ENCODE measurements at regions not wholly inside any gene's neighbourhood (a gene's known extent, or its start where the extent isn't known, plus 50 kb on each side); places are given as distances from the start of the nearest gene placed in this dataset.

GRCh38 chr6:92169506-92169905 is 1249.9 kb downstream of the EPHA7 start:
- Histone ChIP-seq H3K27me3 (replicated peaks; ENCODE audit: control insufficient read depth, insufficient read depth, low read length) (no peaks in the 10 kb centered on the region), H3K4me3 (replicated peaks; ENCODE audit: low read depth, low read length) (no peak overlapping the region), H3K36me3 (ENCODE audit: control insufficient read depth, insufficient read depth, low read length) (no peaks in the 10 kb centered on the region)
- TF ChIP-seq, protein P1, sequence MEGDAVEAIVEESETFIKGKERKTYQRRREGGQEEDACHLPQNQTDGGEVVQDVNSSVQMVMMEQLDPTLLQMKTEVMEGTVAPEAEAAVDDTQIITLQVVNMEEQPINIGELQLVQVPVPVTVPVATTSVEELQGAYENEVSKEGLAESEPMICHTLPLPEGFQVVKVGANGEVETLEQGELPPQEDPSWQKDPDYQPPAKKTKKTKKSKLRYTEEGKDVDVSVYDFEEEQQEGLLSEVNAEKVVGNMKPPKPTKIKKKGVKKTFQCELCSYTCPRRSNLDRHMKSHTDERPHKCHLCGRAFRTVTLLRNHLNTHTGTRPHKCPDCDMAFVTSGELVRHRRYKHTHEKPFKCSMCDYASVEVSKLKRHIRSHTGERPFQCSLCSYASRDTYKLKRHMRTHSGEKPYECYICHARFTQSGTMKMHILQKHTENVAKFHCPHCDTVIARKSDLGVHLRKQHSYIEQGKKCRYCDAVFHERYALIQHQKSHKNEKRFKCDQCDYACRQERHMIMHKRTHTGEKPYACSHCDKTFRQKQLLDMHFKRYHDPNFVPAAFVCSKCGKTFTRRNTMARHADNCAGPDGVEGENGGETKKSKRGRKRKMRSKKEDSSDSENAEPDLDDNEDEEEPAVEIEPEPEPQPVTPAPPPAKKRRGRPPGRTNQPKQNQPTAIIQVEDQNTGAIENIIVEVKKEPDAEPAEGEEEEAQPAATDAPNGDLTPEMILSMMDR (IDR thresholded peaks at IDR 0.05; ENCODE audit: insufficient read depth, low read length, poor library complexity, severe bottlenecking): no peak
- DNase-seq (ENCODE audit: extremely low read depth, insufficient read length): no peak

- no peaks in the 10 kb centered on the region for H3K27me3 ChIP-seq (replicated peaks; ENCODE audit: control insufficient read depth, insufficient read depth, low read length)
These were observed 1252.7 kb downstream of the EPHA7 start for GRCh38 chr6:92166666-92167065.

DNA sequence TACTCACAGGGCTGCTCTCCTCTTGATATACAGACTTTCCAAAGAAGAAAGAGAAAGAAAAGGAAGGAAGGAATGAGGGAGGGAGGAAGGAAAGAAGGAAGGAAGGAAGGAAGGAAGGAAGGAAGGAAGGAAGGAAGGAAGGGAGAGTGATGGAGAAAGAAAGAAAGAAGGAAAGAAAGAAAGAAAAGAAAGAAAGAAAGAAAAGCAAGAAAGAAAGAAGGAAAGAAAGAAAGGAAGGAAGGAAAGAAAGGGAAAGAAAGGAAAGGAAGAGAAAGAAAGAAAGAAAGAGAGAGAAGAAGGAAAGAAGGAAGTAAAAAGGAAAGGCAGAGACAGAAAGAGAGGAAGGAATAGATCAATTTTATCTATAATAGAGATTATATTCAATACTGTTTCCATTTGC is 1257.4 kb downstream of the EPHA7 start:
- no peak for DNase-seq (ENCODE audit: extremely low read depth, insufficient read length)
- TF ChIP-seq, protein P1 (IDR thresholded peaks at IDR 0.05; ENCODE audit: insufficient read depth, low read length, poor library complexity, severe bottlenecking): no peak
- Histone ChIP-seq H3K36me3 (ENCODE audit: control insufficient read depth, insufficient read depth, low read length) (no peaks in the 10 kb centered on the region), H3K4me3 (replicated peaks; ENCODE audit: low read depth, low read length) (no peak overlapping the region), H3K27me3 (replicated peaks; ENCODE audit: control insufficient read depth, insufficient read depth, low read length) (no peaks in the 10 kb centered on the region)

More at GRCh38 chr6:92166666-92167065, 1252.7 kb downstream of the EPHA7 start:
- Histone ChIP-seq H3K4me3 (replicated peaks; ENCODE audit: low read depth, low read length) (no peak overlapping the region), H3K36me3 (ENCODE audit: control insufficient read depth, insufficient read depth, low read length) (no peaks in the 10 kb centered on the region)
- TF ChIP-seq, protein P1 (IDR thresholded peaks at IDR 0.05; ENCODE audit: insufficient read depth, low read length, poor library complexity, severe bottlenecking): no peak
- DNase-seq (ENCODE audit: extremely low read depth, insufficient read length): no peak

DNA sequence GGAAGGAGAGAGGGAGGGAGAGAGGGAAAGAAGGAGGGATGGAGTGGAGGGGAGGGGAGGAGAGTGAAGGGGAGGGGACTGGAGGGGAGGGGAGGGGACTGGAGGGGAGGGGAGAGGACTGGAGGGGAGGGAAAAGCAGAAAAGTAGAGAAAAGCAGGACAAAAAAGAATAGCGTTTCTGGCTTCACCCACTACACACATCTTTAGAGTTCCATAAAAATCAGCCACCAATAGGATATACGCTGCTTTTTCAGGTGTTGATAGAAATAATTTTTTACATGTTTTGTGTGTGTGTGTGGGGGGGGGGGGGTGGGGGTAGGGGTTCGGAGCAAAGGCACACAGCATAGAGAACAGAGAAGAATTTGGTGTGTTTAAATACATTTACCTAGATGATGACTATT is 1259.1 kb downstream of the EPHA7 start:
- TF ChIP-seq, protein P1 (IDR thresholded peaks at IDR 0.05; ENCODE audit: insufficient read depth, low read length, poor library complexity, severe bottlenecking): no peak
- no peaks in the 10 kb centered on the region for H3K27me3 ChIP-seq (replicated peaks; ENCODE audit: control insufficient read depth, insufficient read depth, low read length)
- H3K4me3 ChIP-seq (replicated peaks; ENCODE audit: low read depth, low read length): no peak overlapping the region
- no peaks in the 10 kb centered on the region for H3K36me3 ChIP-seq (ENCODE audit: control insufficient read depth, insufficient read depth, low read length)
- no peak for DNase-seq (ENCODE audit: extremely low read depth, insufficient read length)

DNA sequence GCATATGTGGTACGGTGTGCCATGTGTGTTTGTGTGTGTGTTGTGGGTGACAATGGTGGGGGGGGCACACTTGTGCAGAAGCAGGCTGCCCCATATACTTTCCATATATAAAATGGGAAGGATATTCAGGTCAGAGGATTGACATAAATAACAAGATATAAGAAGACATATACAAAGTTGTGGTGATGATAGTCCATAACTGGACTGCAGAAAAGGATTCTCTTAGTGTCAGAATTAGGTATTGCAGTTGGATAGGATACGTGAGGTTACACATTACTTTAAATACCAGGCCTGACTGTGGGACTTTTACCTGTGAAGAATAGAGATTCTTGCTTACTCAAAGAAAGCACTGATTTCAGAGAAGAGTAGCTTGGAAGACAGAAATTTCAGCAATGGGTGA is 1260.3 kb downstream of the EPHA7 start:
- no peaks in the 10 kb centered on the region for H3K27me3 ChIP-seq (replicated peaks; ENCODE audit: control insufficient read depth, insufficient read depth, low read length)
- H3K36me3 ChIP-seq (ENCODE audit: control insufficient read depth, insufficient read depth, low read length): no peaks in the 10 kb centered on the region
- no peak overlapping the region for H3K4me3 ChIP-seq (replicated peaks; ENCODE audit: low read depth, low read length)

More for the DNA sequence above, 1260.3 kb downstream of the EPHA7 start:
- TF ChIP-seq, protein P1 (IDR thresholded peaks at IDR 0.05; ENCODE audit: insufficient read depth, low read length, poor library complexity, severe bottlenecking): no peak
- no peak for DNase-seq (ENCODE audit: extremely low read depth, insufficient read length)
